ENCODE measurements at regions not wholly inside any gene's neighbourhood (a gene's known extent, or its start where the extent isn't known, plus 50 kb on each side); places are given as distances from the start of the nearest gene placed in this dataset.

GRCh38 chr6:152859225-152859624, 108.6 kb downstream of the VIP start:
- TF ChIP-seq MXI1 (conservative IDR thresholded peaks at IDR 0.05; ENCODE audit: poor library complexity, severe bottlenecking) (no peak), TAF1 (IDR thresholded peaks at IDR 0.05; ENCODE audit: low read depth) (no peak), CTCF (IDR thresholded peaks at IDR 0.05; ENCODE audit: poor library complexity, severe bottlenecking) (no peak)
